ENCODE measurements at regions not wholly inside any gene's neighbourhood (a gene's known extent, or its start where the extent isn't known, plus 50 kb on each side); places are given as distances from the start of the nearest gene placed in this dataset.

GRCh38 chr20:24870057-24870456 is 79.0 kb upstream of the CST7 start:
- DNase-seq (ENCODE audit: low read depth): no peak

DNA sequence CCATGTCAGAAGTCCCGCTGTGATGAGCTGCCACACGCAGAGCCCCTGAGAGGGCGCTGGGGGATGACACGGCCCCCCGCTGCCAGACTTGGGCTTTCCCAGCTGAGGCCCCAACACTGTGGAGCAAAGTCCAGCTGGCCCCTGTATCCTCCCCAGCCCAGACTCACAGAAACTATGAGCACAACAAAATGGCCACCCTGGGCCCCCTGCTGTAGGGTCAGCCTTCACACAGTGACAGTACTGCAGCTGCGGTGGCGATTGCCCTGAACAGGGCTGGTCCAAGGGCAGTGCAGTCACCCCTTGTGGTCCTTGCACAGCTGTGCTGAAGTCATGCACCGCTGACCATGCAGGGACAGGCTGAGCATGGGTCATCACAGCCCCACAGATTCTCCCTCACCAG is 78.2 kb upstream of the CST7 start:
- DNase-seq (ENCODE audit: low read depth): no peak

GRCh38 chr20:24871480-24872213 is 77.4 kb upstream of the CST7 start:
- no peak for DNase-seq (ENCODE audit: low read depth)

- DNase-seq (ENCODE audit: low read depth): no peak
These were observed 76.6 kb upstream of the CST7 start for GRCh38 chr20:24872291-24873024.

DNA sequence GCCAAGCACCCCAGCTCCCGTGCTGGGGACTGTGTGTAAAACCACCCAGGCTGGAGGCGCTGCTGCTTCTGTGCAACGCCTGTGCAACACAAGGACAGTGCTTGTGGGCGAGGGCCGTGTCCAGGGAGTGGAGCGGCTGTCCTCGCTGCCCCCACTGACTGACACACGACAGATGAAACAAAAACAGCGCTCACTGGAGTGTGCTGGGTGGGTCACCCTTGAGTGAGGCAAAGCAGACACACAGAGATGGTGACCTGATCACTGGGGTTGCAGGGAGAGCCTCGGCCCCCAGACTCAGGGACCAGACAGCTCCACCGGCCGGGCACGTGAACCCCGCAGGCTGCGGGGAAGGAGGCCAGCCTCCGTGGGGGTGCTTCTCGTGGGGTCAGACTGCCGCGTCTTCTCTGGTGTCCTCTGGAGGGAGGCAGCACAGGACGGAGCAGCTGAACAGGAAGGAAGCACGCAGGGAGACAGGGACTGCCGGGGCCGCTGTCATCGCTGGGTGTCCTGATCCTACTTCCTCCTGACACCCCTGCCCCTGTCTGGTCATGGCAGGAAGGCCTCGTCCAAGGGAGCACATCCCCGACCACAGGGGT is 75.9 kb upstream of the CST7 start:
- no peak for DNase-seq (ENCODE audit: low read depth)

- no peak for DNase-seq (ENCODE audit: low read depth)
These were observed 74.0 kb upstream of the CST7 start for GRCh38 chr20:24875078-24875477.

- DNase-seq (ENCODE audit: low read depth): no peak
These were observed 71.4 kb upstream of the CST7 start for GRCh38 chr20:24877652-24878051.

- DNase-seq (ENCODE audit: low read depth): no peak
These were observed 70.4 kb upstream of the CST7 start for GRCh38 chr20:24878657-24879056.

DNA sequence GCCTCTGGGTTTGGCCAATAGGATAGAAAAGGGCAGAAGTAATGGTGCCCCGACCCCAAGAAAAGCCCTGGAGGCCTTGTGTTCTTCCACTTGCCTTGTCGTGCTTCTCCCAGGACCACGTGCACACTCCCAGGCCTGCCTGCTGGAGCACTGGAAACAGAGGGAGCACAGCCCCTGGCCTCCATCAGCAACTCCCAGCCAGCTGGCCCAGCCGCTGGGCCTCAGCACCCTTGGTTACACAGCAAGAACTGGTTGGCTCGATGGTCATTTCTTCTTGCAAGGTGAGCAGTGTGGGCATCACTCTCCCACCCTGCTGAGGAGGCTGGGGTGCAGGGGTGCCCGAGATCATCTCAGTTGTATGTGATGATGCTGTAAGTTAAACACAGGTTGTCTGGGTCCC is 69.2 kb upstream of the CST7 start:
- no peak for DNase-seq (ENCODE audit: low read depth)

DNA sequence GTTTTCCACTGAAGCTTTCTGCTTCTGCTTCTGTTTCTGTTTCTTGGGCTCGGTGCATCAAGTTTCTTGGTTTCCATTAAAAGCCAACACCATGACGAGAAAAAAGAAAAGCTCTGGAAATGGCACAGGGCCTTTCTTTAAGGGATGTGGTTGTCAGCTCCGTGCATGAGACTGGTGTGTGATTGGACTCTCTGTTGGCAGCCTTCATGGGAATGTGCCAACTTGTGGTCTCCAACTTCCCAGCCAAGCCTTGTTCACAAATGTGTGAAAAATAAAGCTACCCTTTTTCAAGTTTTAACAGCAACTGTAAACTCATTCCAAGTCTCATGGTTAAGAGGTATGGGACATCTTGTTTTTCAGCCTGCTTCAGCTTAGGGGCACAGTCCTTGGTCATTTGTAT is 68.7 kb upstream of the CST7 start:
- DNase-seq (ENCODE audit: low read depth): no peak

DNA sequence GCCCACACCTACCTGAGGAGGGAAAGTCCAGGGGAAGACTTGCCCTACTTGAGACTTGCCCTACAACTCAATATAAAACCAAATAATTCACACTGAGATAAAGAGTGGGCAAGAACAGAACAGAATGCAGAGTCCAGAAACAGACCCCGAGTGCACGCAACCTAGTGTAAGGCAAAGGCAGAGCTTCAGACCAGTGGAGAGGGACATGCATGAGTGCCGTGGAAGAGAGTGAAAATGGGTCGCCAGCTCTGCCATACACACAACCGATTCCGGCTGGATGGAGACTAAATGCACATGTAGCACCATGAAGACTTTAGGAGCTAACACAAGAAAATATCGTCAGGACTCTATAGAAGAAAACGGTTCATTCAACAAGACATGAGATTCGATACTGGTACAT is 58.8 kb upstream of the CST7 start:
- DNase-seq (ENCODE audit: low read depth): no peak

DNA sequence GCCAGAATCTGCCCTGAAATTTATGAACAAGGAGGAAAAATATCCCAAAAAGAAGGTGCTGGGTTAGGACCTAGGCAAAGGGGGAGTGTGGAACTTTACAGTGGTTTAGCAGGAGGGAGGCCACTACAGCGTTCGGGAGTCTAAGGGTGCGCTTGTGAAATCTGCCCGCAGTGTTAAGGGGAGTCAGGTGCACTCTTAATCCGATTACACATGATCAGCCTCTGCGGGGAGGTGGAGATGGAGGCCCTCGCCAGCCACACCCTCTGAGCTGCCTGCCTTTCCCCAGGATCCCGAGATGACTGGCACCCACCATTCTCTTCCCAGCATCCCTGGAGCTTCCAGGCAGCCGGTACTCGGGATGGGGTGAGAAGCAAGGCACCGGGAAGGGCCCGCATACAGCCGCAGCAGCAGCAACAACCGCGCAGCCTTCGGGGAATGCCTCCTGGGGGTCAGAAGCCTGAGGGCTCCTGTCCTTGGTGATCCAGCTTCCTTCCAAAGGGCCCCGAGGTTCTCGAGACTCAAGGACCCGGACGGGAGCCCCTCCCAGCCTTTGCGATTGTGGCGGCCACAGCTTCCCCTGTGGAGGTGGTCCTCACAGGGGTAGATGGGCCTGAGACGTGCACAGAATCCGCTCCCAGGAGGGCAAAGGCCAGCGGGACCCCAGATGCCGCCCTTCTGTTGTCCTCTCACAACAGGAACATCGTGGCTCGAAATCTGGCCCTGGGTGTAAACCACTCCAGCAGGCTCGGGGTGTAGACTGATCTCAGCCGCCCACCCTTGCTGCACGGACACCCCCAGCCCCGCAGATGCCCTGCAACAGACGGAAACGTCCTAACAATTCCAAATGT is 57.3 kb upstream of the CST7 start:
- DNase-seq (ENCODE audit: low read depth): no peak

DNA sequence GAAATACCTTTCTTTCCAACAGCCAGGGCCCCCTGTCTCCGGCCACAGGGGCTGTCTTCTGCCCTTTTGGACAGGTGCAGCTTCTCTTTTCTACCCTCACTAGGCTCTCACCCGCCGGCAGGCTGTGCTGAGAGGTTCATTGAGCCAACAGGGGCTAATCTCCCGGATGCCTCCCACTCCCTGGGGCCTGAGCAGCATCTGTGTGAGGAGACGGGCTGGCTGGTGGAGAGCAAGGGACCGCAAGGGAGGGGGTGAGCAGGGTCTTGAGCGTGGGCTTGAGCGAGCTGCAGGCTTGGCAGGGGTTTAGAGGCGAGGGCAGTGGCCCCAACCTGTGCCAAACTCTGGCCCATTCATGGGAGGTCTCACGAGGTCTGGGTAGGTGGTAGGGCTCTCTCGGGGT is 56.5 kb upstream of the CST7 start:
- DNase-seq (ENCODE audit: low read depth): no peak

- no peak for DNase-seq (ENCODE audit: low read depth)
These were observed 56.1 kb upstream of the CST7 start for GRCh38 chr20:24892931-24893330.

DNA sequence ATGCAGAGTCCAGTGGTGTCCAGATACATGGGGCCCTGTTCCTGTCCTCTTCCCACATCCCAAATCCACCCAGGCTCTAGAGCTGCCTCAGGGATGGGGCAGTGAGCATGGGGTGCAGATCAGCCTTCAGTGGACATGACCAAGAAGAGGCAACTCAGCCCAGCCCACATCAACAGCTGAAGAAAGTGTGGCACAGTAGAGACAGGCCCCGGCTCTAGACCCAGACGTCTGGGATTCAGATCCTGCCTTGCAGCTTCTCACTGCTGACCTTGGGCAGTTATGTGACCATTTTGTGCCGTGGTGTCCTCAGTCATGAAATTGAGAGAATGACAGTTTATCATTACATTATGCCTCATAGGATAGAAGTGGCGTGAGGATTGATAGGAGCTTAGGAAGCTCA is 54.6 kb upstream of the CST7 start:
- DNase-seq (ENCODE audit: low read depth): no peak

DNA sequence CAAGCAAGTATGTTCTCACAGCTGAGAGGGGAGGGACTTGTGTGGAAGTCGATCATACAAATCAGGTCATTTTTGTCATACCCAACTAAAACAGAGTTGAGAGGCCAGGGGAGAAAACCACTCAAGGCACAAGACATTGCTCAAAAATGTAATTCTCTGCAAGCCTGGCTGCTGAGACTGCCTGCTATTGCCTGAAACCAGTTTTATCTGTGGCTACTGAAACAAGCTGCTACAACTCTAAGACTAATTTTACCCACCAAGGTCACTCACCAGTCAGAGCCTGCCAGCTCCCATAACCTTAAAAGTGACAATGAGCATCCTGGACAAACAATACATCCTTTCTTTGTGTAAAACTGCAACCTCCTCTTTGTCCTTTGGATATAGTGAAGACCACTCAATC is 54.1 kb upstream of the CST7 start:
- DNase-seq (ENCODE audit: low read depth): no peak

GRCh38 chr20:24895431-24895830 is 53.6 kb upstream of the CST7 start:
- DNase-seq (ENCODE audit: low read depth): no peak

DNA sequence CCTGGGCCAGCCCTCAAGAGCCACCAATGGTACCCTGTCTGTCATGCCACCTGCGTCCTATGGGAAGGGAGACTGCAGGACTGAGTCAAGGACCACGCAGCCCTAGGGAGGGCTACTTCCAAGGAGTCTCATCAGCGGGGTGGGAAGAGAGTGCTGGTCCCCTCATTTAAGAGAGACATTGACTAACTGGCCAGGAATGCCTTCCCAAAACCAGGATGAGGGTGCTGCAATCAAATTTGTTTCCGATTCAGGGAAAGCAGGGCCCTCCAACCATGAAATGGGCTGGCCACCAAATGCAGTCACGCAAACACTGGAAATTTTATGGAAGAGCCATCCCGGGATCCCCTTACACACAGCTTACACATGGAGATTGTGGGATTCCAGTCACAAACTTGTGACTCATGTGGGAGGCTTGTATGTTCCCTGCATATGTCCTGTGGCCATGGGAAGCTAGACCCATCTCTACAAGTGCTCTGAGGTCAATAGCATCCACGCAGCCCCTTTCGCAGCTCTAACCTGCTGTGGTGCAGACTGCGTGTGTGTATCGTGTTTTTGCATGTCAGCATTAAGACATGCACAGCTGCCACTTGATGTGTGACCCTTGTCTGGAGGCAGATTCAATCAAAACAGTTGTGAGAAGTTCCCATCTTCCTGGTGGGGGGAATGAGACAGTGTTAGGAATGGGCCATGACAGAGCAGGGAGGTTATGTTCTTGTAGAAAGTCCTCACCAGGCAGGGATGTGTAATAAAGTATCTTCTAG is 53.0 kb upstream of the CST7 start:
- no peak for DNase-seq (ENCODE audit: low read depth)

- DNase-seq (ENCODE audit: low read depth): no peak
These were observed 52.1 kb upstream of the CST7 start for GRCh38 chr20:24896984-24897383.

GRCh38 chr20:24897974-24898373 is 51.1 kb upstream of the CST7 start:
- no peak for DNase-seq (ENCODE audit: low read depth)

DNA sequence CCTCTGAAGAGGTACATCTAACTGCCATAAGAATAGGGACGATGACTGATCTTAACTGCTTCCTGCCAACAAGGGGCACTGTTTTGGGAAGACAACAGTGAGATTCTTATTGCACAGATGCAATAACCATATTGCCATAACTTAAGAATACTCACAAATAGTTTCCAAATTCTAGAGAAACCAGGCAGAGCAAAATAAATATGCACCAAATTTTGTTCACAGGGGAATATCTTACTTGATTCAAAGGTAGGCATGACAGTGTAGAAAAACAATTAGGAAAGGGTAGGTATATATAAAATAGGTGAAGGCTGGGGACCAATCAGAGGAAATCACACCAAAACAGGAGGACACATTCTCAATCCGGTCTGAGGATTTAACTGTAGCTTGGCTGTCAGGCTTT is 49.9 kb upstream of the CST7 start:
- no peak for DNase-seq (ENCODE audit: low read depth)
